ENCODE measurements at regions not wholly inside any gene's neighbourhood (a gene's known extent, or its start where the extent isn't known, plus 50 kb on each side); places are given as distances from the start of the nearest gene placed in this dataset.

GRCh38 chr10:79017882-79018520, 50.8 kb upstream of the ZMIZ1 start:
- ATAC-seq (no peak), DNase-seq (peak in 1 of 2 donors; percentile 12)
- intact Hi-C loops (cut with DNase I, micrococcal nuclease) = no loop called here

- DNase-seq (peak in 1 of 2 donors; percentile 10), ATAC-seq (no peak)
- intact Hi-C loops (cut with DNase I, micrococcal nuclease) = no loop called here
Measured at GRCh38 chr10:79018521-79019011, 50.2 kb upstream of the ZMIZ1 start.
